Fibroblast of upper back skin (primary cell): ENCODE measurements at regions not wholly inside any gene's neighbourhood (a gene's known extent, or its start where the extent isn't known, plus 50 kb on each side); places are given as distances from the start of the nearest gene placed in this dataset.
"Not testable (repeated sequence)": the region's sequence is repeated elsewhere in the genome, so short reads cannot be mapped to it uniquely, and the experiment has no call there.

Experiments
- DNase-seq: peaks from one replicate; pipeline ENCODE4 v3.0.0-alpha.2; 2013

- not testable (repeated sequence) for DNase-seq
Observed at GRCh38 chr16:72729552-72729951, 318.4 kb downstream of the ZFHX3 start.

GRCh38 chr16:72728516-72728915, 319.4 kb downstream of the ZFHX3 start:
- DNase-seq = no peak

- DNase-seq = no peak
Observed at GRCh38 chr16:72727565-72727964, 320.4 kb downstream of the ZFHX3 start.

- no peak for DNase-seq
Observed at GRCh38 chr16:72725643-72726042, 322.3 kb downstream of the ZFHX3 start.

- DNase-seq = peak; percentile 68
Observed at GRCh38 chr16:72723781-72724180, 324.1 kb downstream of the ZFHX3 start.

GRCh38 chr16:72722552-72722951, 325.4 kb downstream of the ZFHX3 start:
- no peak for DNase-seq

- DNase-seq = no peak
Observed at GRCh38 chr16:72721981-72722380, 325.9 kb downstream of the ZFHX3 start.

GRCh38 chr16:72715267-72715666, 332.7 kb downstream of the ZFHX3 start:
- peak; percentile 34 for DNase-seq

GRCh38 chr16:72711823-72712222, 336.1 kb downstream of the ZFHX3 start:
- no peak for DNase-seq

GRCh38 chr16:72705801-72706200, 342.1 kb downstream of the ZFHX3 start:
- no peak for DNase-seq

- no peak for DNase-seq
Observed at GRCh38 chr16:72704746-72705372, 343.1 kb downstream of the ZFHX3 start.

GRCh38 chr16:72689851-72690250, 358.1 kb downstream of the ZFHX3 start:
- peak; percentile 19 for DNase-seq

GRCh38 chr16:72680732-72681131, 367.2 kb downstream of the ZFHX3 start:
- DNase-seq = no peak

GRCh38 chr16:72679856-72680255, 368.1 kb downstream of the ZFHX3 start:
- DNase-seq = no peak

- DNase-seq = peak; percentile 75
Observed at GRCh38 chr16:72677662-72678447, 370.1 kb downstream of the ZFHX3 start.

GRCh38 chr16:72673118-72673517, 374.8 kb downstream of the ZFHX3 start:
- no peak for DNase-seq

GRCh38 chr16:72666267-72666666, 381.7 kb downstream of the ZFHX3 start:
- DNase-seq = peak; percentile 4

GRCh38 chr16:72665701-72666100, 382.2 kb downstream of the ZFHX3 start:
- DNase-seq = no peak

GRCh38 chr16:72664509-72665408, 383.2 kb downstream of the ZFHX3 start:
- peak; percentile 99 for DNase-seq

GRCh38 chr16:72664056-72664508, 383.8 kb downstream of the ZFHX3 start:
- peak; percentile 3 for DNase-seq

- DNase-seq = peak; percentile 65
Observed at GRCh38 chr16:72658888-72659717, 388.8 kb downstream of the ZFHX3 start.

GRCh38 chr16:72657791-72658190, 390.1 kb downstream of the ZFHX3 start:
- DNase-seq = no peak
